PC-3 (cell line): ENCODE measurements at regions not wholly inside any gene's neighbourhood (a gene's known extent, or its start where the extent isn't known, plus 50 kb on each side); places are given as distances from the start of the nearest gene placed in this dataset.

Experiments
- ATAC-seq: fragments of 200-7000 bp; cut with Tn5 transposase; 2 replicates; pipeline ENCODE4 v1.9.1; 2020; ENCODE audit warnings: mild to moderate bottlenecking, moderate library complexity
- BruUV-seq: library from RNA; stranded (reverse); fragments of 400-500 nt; replicated peaks from 2 replicates; lab custom pipeline; 2021; lab: Mats Ljungman, UMichigan
- CTCF ChIA-PET: fragments of 300-600 bp; sonication (Branson Sonifier 250); formaldehyde crosslinking; loops from one replicate; lab custom pipeline; 2022; ENCODE audit warnings: antibody characterized with exemption; lab: Charles Lee
- POLR2A ChIA-PET: fragments of 300-600 bp; sonication (Branson Sonifier 250); formaldehyde crosslinking; loops from one replicate; lab custom pipeline; 2022; ENCODE audit warnings: antibody characterized with exemption; ENCODE audit not compliant: unreplicated experiment; lab: Charles Lee
- DNase-seq: peaks from one replicate; pipeline ENCODE4 v3.0.0-alpha.2; 2015
- H2AFZ ChIP-seq: fragments of 300-600 bp; sonication (generic); 2 replicates; pipeline ENCODE4 v1.6.0; 2016; ENCODE audit warnings: antibody characterized with exemption, low read length
- H3F3A ChIP-seq: fragments of 300-600 bp; sonication (generic); one replicate; pipeline ENCODE4 v1.6.0; 2017; ENCODE audit warnings: antibody characterized with exemption, low read length, control low read depth, mild to moderate bottlenecking; ENCODE audit not compliant: unreplicated experiment
- H3K27ac ChIP-seq: fragments of 300-600 bp; sonication (generic); 2 replicates; pipeline ENCODE4 v1.5.1; 2016; ENCODE audit warnings: mild to moderate bottlenecking, low read length
- H3K27me3 ChIP-seq: fragments of 300-600 bp; sonication (generic); 2 replicates; pipeline ENCODE4 v1.6.1; 2016; ENCODE audit warnings: low read length, mixed read lengths
- H3K36me3 ChIP-seq: fragments of 300-600 bp; sonication (generic); 2 replicates; pipeline ENCODE4 v1.6.1; 2016; ENCODE audit warnings: low read depth, mixed run types, low read length, mixed read lengths
- H3K4me1 ChIP-seq: fragments of 300-600 bp; sonication (generic); 2 replicates; pipeline ENCODE4 v1.5.1; 2016; ENCODE audit warnings: low read length; ENCODE audit not compliant: insufficient read depth
- H3K4me2 ChIP-seq: fragments of 300-600 bp; sonication (generic); 2 replicates; pipeline ENCODE4 v1.6.0; 2016; ENCODE audit warnings: low read length
- H3K4me3 ChIP-seq: fragments of 300-600 bp; sonication (generic); 2 replicates; pipeline ENCODE4 v1.5.1; 2016; ENCODE audit warnings: mild to moderate bottlenecking, low read length, mixed read lengths
- H3K79me2 ChIP-seq: fragments of 300-600 bp; sonication (generic); 2 replicates; pipeline ENCODE4 v1.6.1; 2017; ENCODE audit warnings: low read length, mixed read lengths
- H3K9ac ChIP-seq: fragments of 300-600 bp; sonication (generic); 2 replicates; pipeline ENCODE4 v1.6.0; 2016; ENCODE audit warnings: mild to moderate bottlenecking, low read length
- H3K9me2 ChIP-seq: fragments of 300-600 bp; sonication (generic); replicated peaks from 2 replicates; pipeline ENCODE4 v1.6.1; 2016; ENCODE audit warnings: mixed run types, low read length, mixed read lengths
- H3K9me3 ChIP-seq: fragments of 300-600 bp; sonication (generic); 2 replicates; pipeline ENCODE4 v1.6.1; 2016; ENCODE audit warnings: low read length, mixed read lengths
- H4K20me1 ChIP-seq: fragments of 300-600 bp; sonication (generic); 2 replicates; pipeline ENCODE4 v1.6.1; 2016; ENCODE audit warnings: low read length, mixed read lengths
- CTCF ChIP-seq: fragments of 300-600 bp; sonication (generic); conservative IDR thresholded peaks from 2 replicates; pipeline ENCODE4 v1.5.1; 2017; ENCODE audit warnings: antibody characterized with exemption, low read depth, mild to moderate bottlenecking, low read length
- EZH2 ChIP-seq: fragments of 300-600 bp; sonication (generic); IDR thresholded peaks from one replicate; pipeline ENCODE4 v1.6.1; 2017; ENCODE audit warnings: antibody characterized with exemption, mild to moderate bottlenecking, low read length; ENCODE audit not compliant: unreplicated experiment
- EZH2phosphoT487 ChIP-seq: fragments of 300-600 bp; sonication (generic); IDR thresholded peaks from 2 replicates; pipeline ENCODE4 v1.6.1; 2018; ENCODE audit warnings: mild to moderate bottlenecking, antibody characterized with exemption, low read length, borderline replicate concordance
- intact Hi-C: fragments of 100-400 bp; cut with micrococcal nuclease; formaldehyde crosslinking; loops from 2 replicates; pipeline ENCODE4 v1.9.0; 2023

- Histone ChIP-seq H3K36me3 (no peaks in the 10 kb centered on the region), H3K79me2 (no peaks in the 10 kb centered on the region), H3K4me1 (no peaks in the 10 kb centered on the region), H3K4me2 (no peak overlapping the region), H3K9me3 (peaks cover 10% of the 10 kb centered on the region; the same call in 1 of the 2 replicates), H4K20me1 (no peaks in the 10 kb centered on the region), H3K4me3 (no peak overlapping the region), H3K27me3 (no peaks in the 10 kb centered on the region), H3F3A (no peaks in the 10 kb centered on the region), H2AFZ (no peak overlapping the region), H3K9me2 (no peaks in the 10 kb centered on the region), H3K9ac (no peak overlapping the region), H3K27ac (no peak overlapping the region)
- DNase-seq (no peak), ATAC-seq (no peak)
- POLR2A ChIA-PET, result no interaction called here
- TF ChIP-seq CTCF (no peak), EZH2phosphoT487 (no peak), EZH2 (no peak)
- CTCF ChIA-PET, result no interaction called here
- BruUV-seq, result no TSS peak
- intact Hi-C loops, result no loop called here
Measured at GRCh38 chr11:21640491-21640890, 552.4 kb upstream of the ANO5 start.

- H3K4me3 ChIP-seq, result no peak overlapping the region
- ATAC-seq (no peak), DNase-seq (no peak)
- H3K9ac ChIP-seq, result no peak overlapping the region
- ChIA-PET POLR2A (no interaction called here), CTCF (no interaction called here)
- H4K20me1 ChIP-seq, result no peaks in the 10 kb centered on the region
- no peak overlapping the region for H3K27ac ChIP-seq
- no TSS peak for BruUV-seq
- H3K4me2 ChIP-seq, result no peak overlapping the region
- no peaks in the 10 kb centered on the region for H3K36me3 ChIP-seq
- intact Hi-C loops, result no loop called here
- no peaks in the 10 kb centered on the region for H3K9me2 ChIP-seq
- H2AFZ ChIP-seq, result no peak overlapping the region
- no peaks in the 10 kb centered on the region for H3K79me2 ChIP-seq
- no peaks in the 10 kb centered on the region for H3K4me1 ChIP-seq
- H3F3A ChIP-seq, result no peaks in the 10 kb centered on the region
- H3K27me3 ChIP-seq, result no peaks in the 10 kb centered on the region
- TF ChIP-seq EZH2 (no peak), CTCF (no peak), EZH2phosphoT487 (no peak)
- peaks cover 14% of the 10 kb centered on the region; the same call in 1 of the 2 replicates for H3K9me3 ChIP-seq
Measured at GRCh38 chr11:21641869-21642268, 551.0 kb upstream of the ANO5 start.

GRCh38 chr11:21646351-21646750, 546.5 kb upstream of the ANO5 start:
- Histone ChIP-seq H3F3A (no peaks in the 10 kb centered on the region), H2AFZ (no peak overlapping the region), H3K36me3 (no peaks in the 10 kb centered on the region), H3K79me2 (no peaks in the 10 kb centered on the region), H3K9ac (no peak overlapping the region), H3K27me3 (no peaks in the 10 kb centered on the region), H3K4me3 (no peak overlapping the region), H3K27ac (no peak overlapping the region), H4K20me1 (no peaks in the 10 kb centered on the region), H3K4me2 (no peak overlapping the region), H3K9me3 (peaks cover 8% of the 10 kb centered on the region; the same call in 1 of the 2 replicates), H3K9me2 (no peaks in the 10 kb centered on the region), H3K4me1 (no peaks in the 10 kb centered on the region)
- POLR2A ChIA-PET, result no interaction called here
- no peak for ATAC-seq
- CTCF ChIA-PET, result no interaction called here
- DNase-seq, result no peak
- intact Hi-C loops, result no loop called here
- no TSS peak for BruUV-seq
- no peak for TF ChIP-seq CTCF
- TF ChIP-seq EZH2phosphoT487, result no peak
- TF ChIP-seq EZH2, result no peak
